ENCODE measurements at regions not wholly inside any gene's neighbourhood (a gene's known extent, or its start where the extent isn't known, plus 50 kb on each side); places are given as distances from the start of the nearest gene placed in this dataset.

DNA sequence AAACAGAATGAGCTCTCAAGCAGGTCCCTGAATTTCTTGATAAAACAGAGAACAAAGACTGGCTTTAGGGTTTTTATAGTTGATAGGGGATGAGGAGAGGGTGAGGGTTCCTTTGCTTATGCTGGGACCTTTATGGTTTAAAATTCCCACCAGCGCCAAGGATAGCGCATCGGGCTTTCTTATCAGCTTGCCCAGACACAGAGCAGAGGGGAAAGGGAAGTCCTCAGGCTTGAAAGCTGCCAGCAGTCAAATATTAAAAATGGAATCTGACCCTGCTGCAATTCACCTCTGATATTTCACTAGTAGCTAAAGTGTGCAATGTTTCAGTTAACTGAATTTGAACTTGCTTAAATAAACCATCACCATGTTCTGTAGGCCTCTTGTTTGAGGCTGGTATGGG is 55.0 kb upstream of the EPHA3 start:
- TF ChIP-seq, protein P1, sequence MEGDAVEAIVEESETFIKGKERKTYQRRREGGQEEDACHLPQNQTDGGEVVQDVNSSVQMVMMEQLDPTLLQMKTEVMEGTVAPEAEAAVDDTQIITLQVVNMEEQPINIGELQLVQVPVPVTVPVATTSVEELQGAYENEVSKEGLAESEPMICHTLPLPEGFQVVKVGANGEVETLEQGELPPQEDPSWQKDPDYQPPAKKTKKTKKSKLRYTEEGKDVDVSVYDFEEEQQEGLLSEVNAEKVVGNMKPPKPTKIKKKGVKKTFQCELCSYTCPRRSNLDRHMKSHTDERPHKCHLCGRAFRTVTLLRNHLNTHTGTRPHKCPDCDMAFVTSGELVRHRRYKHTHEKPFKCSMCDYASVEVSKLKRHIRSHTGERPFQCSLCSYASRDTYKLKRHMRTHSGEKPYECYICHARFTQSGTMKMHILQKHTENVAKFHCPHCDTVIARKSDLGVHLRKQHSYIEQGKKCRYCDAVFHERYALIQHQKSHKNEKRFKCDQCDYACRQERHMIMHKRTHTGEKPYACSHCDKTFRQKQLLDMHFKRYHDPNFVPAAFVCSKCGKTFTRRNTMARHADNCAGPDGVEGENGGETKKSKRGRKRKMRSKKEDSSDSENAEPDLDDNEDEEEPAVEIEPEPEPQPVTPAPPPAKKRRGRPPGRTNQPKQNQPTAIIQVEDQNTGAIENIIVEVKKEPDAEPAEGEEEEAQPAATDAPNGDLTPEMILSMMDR (IDR thresholded peaks at IDR 0.05; ENCODE audit: low read depth, low read length): no peak
- no peak for TF ChIP-seq EZH2phosphoT487 (IDR thresholded peaks at IDR 0.05; ENCODE audit: low read depth)

Data from OCI-LY3 (cell line).